ENCODE measurements at regions not wholly inside any gene's neighbourhood (a gene's known extent, or its start where the extent isn't known, plus 50 kb on each side); places are given as distances from the start of the nearest gene placed in this dataset.

GRCh38 chr6:132931313-132931712 is 116.9 kb downstream of the RPS12 start:
- Mint-ChIP-seq H3K36me3 (no peaks in the 10 kb centered on the region), H3K27ac (no peak overlapping the region), H3K9me3 (no peaks in the 10 kb centered on the region)
- no peak for DNase-seq (ENCODE audit: low spot score in 2 of 2)
- no peak for ATAC-seq

- no peaks in the 10 kb centered on the region for H3K36me3 Mint-ChIP-seq
- H3K27ac Mint-ChIP-seq: no peak overlapping the region
- DNase-seq (ENCODE audit: low spot score in 2 of 2): no peak
- no peaks in the 10 kb centered on the region for H3K9me3 Mint-ChIP-seq
- ATAC-seq: no peak
These were observed 117.7 kb downstream of the RPS12 start for GRCh38 chr6:132931936-132932514.

DNA sequence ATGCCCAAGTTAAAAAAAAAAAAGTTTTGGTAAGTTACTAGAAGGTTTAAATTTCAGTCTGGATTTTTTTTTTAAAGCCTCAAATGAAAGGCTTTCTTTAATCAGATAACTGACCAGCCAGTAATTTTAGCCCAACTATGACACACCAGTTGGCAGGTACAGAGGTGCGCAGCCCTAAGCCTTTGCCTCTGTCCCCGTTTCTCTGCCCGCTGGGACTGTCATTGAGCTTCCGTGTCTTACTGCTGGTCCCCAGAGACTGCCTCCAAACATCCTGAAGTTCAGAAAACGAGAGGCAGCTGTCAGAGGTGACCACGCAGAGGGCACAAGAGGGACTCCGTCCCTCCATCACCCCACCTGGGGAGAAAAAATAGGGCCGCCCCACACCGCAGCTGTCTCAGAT is 118.2 kb downstream of the RPS12 start:
- ATAC-seq (no peak), DNase-seq (ENCODE audit: low spot score in 2 of 2) (no peak)
- Mint-ChIP-seq H3K9me3 (no peaks in the 10 kb centered on the region), H3K27ac (no peak overlapping the region), H3K36me3 (no peaks in the 10 kb centered on the region)

DNA sequence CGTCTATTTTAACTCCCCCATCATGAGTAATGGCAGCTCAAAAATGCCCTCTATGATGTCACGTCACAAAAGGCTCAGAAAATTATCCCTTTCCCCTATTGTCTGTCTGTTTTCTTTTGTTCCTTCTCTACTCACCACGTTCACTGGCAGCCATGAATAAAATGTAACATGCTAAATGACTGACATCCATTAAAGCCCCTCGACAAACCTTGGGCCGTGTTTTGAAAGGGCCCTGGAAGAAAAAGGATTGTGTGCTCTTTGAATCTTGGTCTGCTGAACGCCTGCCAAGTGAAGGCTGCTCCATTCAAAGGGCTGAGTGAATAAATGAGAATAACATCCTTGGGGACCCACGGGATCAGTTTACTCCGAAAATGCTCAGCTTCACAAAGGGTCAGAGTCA is 118.7 kb downstream of the RPS12 start:
- Mint-ChIP-seq H3K27ac (no peak overlapping the region), H3K36me3 (no peaks in the 10 kb centered on the region), H3K9me3 (no peaks in the 10 kb centered on the region)
- ATAC-seq: no peak
- DNase-seq (ENCODE audit: low spot score in 2 of 2): no peak

DNA sequence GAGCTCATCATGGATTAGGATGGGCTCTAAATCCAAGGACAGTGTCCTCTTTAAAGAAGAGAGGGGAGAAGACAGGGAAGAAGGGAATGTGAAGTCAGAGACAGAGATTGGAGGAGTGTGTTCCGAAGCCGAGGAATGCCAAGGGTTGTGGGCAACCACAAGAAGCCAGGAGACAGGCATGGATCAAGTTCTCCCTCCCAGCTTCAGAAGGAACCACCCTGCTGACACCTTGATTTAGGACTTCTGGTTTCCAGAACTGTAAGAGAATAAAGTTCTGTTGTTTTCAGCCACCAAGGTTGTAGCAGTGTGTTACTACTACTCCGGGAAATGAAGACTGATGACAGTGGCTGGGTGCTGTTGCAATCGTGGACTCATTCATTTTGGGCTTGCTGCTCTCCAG is 120.1 kb downstream of the RPS12 start:
- Mint-ChIP-seq H3K9me3 (peaks cover 4 to 5% of the 10 kb centered on the region in 2 donors), H3K27ac (no peak overlapping the region), H3K36me3 (no peaks in the 10 kb centered on the region)
- DNase-seq (ENCODE audit: low spot score in 2 of 2) (no peak), ATAC-seq (no peak)

GRCh38 chr6:132936646-132937045 is 122.3 kb downstream of the RPS12 start:
- DNase-seq (ENCODE audit: low spot score in 2 of 2) (no peak), ATAC-seq (no peak)
- peaks cover 4 to 5% of the 10 kb centered on the region in 2 donors for H3K9me3 Mint-ChIP-seq
- H3K36me3 Mint-ChIP-seq: no peaks in the 10 kb centered on the region
- no peak overlapping the region for H3K27ac Mint-ChIP-seq

GRCh38 chr6:132937466-132937906 is 123.1 kb downstream of the RPS12 start:
- Mint-ChIP-seq H3K27ac (no peak overlapping the region), H3K36me3 (no peaks in the 10 kb centered on the region), H3K9me3 (peaks cover 4 to 5% of the 10 kb centered on the region in 2 donors)
- DNase-seq (ENCODE audit: low spot score in 2 of 2) (peak in 1 of 2 donors; percentile 28), ATAC-seq (no peak)

DNA sequence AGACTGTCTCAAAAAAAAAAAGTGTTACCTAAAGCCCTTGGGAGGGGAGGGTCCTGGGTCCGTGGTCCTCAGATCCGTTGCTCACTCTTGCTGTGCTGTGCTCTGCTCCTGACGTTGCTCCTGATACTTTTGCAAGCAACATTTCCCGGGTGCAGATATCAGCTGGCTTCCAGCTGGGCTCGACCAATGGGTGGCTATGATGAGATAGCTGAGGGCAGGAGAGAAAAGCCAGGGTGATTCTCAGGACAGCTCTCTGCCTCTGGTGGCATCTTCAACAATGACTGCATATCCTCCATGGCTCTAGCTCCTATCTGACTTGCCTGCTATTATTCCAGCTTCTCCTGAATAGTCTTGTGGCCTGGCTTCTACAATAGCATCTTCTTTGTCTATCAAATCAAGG is 134.5 kb downstream of the RPS12 start:
- no peaks in the 10 kb centered on the region for H3K9me3 Mint-ChIP-seq
- H3K27ac Mint-ChIP-seq: no peak overlapping the region
- DNase-seq (ENCODE audit: low spot score in 2 of 2): no peak

DNA sequence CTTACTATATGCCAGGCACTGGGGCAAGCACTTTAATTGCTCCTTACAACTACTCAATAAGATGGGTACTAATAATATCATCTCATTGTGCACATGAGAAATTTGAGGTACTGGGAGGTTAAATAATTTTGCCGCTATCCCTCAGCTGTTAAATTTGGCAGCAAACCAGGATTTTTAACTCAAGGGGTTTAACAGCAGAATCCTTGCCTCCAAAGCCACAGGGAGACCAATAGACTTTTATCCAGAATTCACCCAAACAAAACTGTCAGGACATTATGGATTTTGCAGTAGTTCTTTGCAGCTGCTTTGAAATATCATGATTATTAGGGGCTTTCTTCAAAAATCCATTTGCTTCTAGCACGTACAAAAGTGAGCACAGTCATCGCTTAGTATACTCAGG is 136.2 kb downstream of the RPS12 start:
- DNase-seq (ENCODE audit: low spot score in 2 of 2) (no peak), ATAC-seq (no peak)
- no peaks in the 10 kb centered on the region for H3K36me3 Mint-ChIP-seq
- H3K27ac Mint-ChIP-seq: no peak overlapping the region
- no peaks in the 10 kb centered on the region for H3K9me3 Mint-ChIP-seq

More for the DNA sequence above, 134.5 kb downstream of the RPS12 start:
- no peak for ATAC-seq
- no peaks in the 10 kb centered on the region for H3K36me3 Mint-ChIP-seq

DNA sequence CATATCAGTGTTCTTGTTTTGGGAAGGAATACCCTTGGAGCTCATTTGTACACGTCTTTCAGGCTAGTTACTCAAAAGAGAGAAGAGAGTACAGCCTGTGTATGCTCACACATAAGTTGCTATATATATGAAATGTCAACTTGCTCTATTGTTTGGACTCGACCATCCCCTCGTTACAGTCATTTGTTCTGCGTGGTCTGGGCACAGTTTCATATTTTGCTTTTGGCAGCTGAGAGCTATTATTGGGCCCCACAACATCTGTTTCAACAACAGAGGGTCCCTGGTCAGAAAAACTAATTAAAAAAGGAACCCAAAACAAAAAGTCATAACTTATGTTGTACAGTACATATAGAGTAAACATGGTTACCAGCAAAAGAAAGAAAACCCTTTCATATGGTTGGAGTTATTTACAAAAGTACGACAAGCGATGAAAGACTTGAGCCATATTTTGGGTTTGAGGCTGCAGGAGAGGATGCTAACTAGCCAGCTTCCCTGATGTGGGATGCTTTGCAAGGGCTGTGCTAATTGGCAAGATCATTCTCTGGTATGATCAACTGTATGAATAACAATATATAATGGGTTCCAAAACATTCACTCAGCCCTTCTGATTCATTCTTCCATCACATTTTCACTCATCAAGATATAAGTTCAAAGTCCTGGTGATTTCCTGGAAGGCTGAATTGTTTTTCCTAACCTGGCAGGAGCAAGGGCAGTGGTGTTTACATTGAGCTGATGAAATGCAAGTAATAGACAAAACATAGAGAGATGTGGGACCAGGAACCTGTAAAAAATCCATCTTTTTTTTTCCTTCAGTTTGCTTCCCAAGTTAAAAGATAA is 137.9 kb downstream of the RPS12 start:
- peak in 1 of 2 donors; percentile 46 for ATAC-seq
- Mint-ChIP-seq H3K9me3 (no peaks in the 10 kb centered on the region), H3K36me3 (no peaks in the 10 kb centered on the region), H3K27ac (no peak overlapping the region)
- DNase-seq (ENCODE audit: low spot score in 2 of 2): no peak

DNA sequence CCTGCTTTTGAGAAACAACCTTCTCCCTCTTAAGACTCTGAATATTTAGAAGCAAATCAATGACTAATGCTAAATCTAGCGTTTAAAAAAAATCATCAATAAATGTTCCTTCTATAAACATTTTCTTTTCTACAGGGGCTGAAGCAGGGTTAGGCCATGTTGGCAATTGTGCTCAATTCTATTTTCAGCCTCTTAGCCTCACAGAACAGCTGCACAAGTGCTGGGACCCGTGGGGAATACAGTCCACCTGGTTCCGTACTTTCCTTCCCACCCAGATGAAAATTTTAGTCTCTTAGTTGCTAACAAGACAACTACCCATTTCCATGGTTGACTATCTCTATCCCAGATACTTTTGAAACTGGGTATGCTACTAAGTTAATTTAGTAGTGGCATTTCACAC is 138.6 kb downstream of the RPS12 start:
- Mint-ChIP-seq H3K27ac (no peak overlapping the region), H3K9me3 (no peaks in the 10 kb centered on the region), H3K36me3 (no peaks in the 10 kb centered on the region)
- no peak for ATAC-seq
- DNase-seq (ENCODE audit: low spot score in 2 of 2): no peak

DNA sequence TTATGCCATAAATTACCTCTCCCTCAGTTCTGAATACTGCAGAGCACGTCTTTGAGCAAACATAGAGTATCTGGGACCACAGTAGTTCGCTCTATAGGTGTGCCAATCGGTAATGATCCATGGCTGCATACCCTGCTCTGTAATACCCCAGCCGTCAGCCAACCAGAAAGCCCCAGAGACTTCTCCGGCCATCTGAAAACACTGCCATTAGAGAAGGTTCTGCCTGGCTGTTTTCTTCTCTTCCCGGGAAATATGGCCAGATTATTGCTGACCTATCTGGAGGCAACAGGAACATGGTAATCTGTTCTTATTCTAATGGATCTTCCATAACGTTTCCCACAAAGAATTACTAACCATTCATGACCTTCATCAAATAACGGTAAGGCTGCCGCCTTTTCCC is 139.9 kb downstream of the RPS12 start:
- no peak for DNase-seq (ENCODE audit: low spot score in 2 of 2)
- no peaks in the 10 kb centered on the region for H3K9me3 Mint-ChIP-seq
- H3K27ac Mint-ChIP-seq: no peak overlapping the region
- ATAC-seq: no peak
- no peaks in the 10 kb centered on the region for H3K36me3 Mint-ChIP-seq

- Mint-ChIP-seq H3K27ac (no peak overlapping the region), H3K9me3 (no peaks in the 10 kb centered on the region), H3K36me3 (no peaks in the 10 kb centered on the region)
- no peak for ATAC-seq
- no peak for DNase-seq (ENCODE audit: low spot score in 2 of 2)
These were observed 140.6 kb downstream of the RPS12 start for GRCh38 chr6:132954936-132955335.

- no peak for ATAC-seq
- H3K9me3 Mint-ChIP-seq: no peaks in the 10 kb centered on the region
These were observed 145.4 kb downstream of the RPS12 start for GRCh38 chr6:132959639-132960326.

GRCh38 chr6:132960720-132961119 is 146.4 kb downstream of the RPS12 start:
- no peaks in the 10 kb centered on the region for H3K9me3 Mint-ChIP-seq
- no peak overlapping the region for H3K27ac Mint-ChIP-seq
- ATAC-seq: no peak
- DNase-seq (ENCODE audit: low spot score in 2 of 2): no peak
- H3K36me3 Mint-ChIP-seq: no peaks in the 10 kb centered on the region

More at GRCh38 chr6:132959639-132960326, 145.4 kb downstream of the RPS12 start:
- H3K36me3 Mint-ChIP-seq: no peaks in the 10 kb centered on the region
- H3K27ac Mint-ChIP-seq: no peak overlapping the region
- no peak for DNase-seq (ENCODE audit: low spot score in 2 of 2)

DNA sequence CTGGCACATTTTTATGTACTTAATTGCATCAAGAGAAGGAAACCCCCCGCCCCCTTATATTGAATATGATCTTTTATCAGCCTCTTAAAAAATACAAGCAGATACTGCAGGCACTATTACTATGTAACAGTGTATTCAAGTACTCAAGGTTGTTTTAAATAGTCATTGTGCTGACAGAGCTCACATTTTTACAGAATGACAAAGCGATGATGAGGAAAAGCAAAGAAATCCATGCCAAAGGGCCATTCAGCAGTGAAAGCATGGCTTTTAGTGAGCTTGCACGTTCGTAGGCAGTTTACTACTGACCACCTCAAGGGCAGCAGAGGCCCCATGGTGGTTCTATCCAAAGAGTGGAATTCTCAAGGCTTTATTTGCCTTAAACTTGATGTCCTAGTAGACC is 146.8 kb downstream of the RPS12 start:
- no peak overlapping the region for H3K27ac Mint-ChIP-seq
- no peaks in the 10 kb centered on the region for H3K36me3 Mint-ChIP-seq

DNA sequence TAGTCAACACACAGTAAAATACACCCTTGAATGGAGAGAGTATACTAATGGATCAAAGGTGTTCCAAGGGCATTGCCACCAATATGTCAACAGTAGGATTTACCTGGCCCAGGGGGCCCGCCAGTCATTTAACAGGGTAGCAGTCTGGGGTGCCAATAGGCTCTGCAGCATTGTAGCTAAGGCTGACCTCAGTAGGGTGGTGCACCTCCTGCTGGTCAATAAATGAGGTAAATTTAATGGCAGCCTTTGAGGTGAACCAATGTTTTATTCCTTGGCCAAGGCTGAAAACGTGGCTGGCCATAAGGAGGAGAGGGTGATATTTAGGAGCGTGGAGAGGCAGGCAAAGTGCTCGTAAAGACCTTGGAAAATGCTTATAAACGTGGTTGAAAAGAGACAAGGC is 147.2 kb downstream of the RPS12 start:
- no peak overlapping the region for H3K27ac Mint-ChIP-seq
- ATAC-seq (no peak), DNase-seq (ENCODE audit: low spot score in 2 of 2) (no peak)
- no peaks in the 10 kb centered on the region for H3K36me3 Mint-ChIP-seq
- H3K9me3 Mint-ChIP-seq: no peaks in the 10 kb centered on the region

More for the DNA sequence above, 146.8 kb downstream of the RPS12 start:
- no peaks in the 10 kb centered on the region for H3K9me3 Mint-ChIP-seq
- ATAC-seq (no peak), DNase-seq (ENCODE audit: low spot score in 2 of 2) (no peak)

All from activated naive CD4-positive, alpha-beta T cell treated with anti-CD3 and anti-CD28 coated beads, Interleukin-2, amount 50 U/mL, for 72 hours (primary cell).